Stimulated activated naive CD8-positive, alpha-beta T cell treated with anti-CD3 and anti-CD28 coated beads, Interleukin-15, Interleukin-2, amounts not matched to agents 100 ng/mL and 50 ng/mL, for 24 hours (primary cell): ENCODE measurements at regions not wholly inside any gene's neighbourhood (a gene's known extent, or its start where the extent isn't known, plus 50 kb on each side); places are given as distances from the start of the nearest gene placed in this dataset.

ENCODE experiments used
- H3K27ac Mint-ChIP-seq: one replicate; pipeline ENCODE4 v1.8.0; 2021; ENCODE audit warnings: mild to moderate bottlenecking, mixed read lengths
- H3K27me3 Mint-ChIP-seq: one replicate; pipeline ENCODE4 v1.8.0; 2021; ENCODE audit warnings: mixed read lengths
- H3K36me3 Mint-ChIP-seq: one replicate; pipeline ENCODE4 v1.8.0; 2021; ENCODE audit warnings: low read depth, mixed read lengths
- H3K4me1 Mint-ChIP-seq: one replicate; pipeline ENCODE4 v1.8.0; 2021; ENCODE audit warnings: low read depth, mixed read lengths
- H3K4me3 Mint-ChIP-seq: one replicate; pipeline ENCODE4 v1.8.0; 2021; ENCODE audit warnings: mild to moderate bottlenecking, mixed read lengths
- H3K9me3 Mint-ChIP-seq: one replicate; pipeline ENCODE4 v1.8.0; 2021; ENCODE audit warnings: mixed read lengths

GRCh38 chr4:27233531-27233930, 372.9 kb downstream of the STIM2 start:
- H3K4me1 Mint-ChIP-seq, result no peaks in the 10 kb centered on the region
- H3K27ac Mint-ChIP-seq, result no peak overlapping the region
- no peaks in the 10 kb centered on the region for H3K27me3 Mint-ChIP-seq
- H3K4me3 Mint-ChIP-seq, result no peak overlapping the region
- H3K9me3 Mint-ChIP-seq, result peaks cover 5% of the 10 kb centered on the region
- no peaks in the 10 kb centered on the region for H3K36me3 Mint-ChIP-seq

GRCh38 chr4:27234306-27234899, 373.8 kb downstream of the STIM2 start:
- Mint-ChIP-seq H3K27ac (no peak overlapping the region), H3K4me3 (no peak overlapping the region), H3K4me1 (no peaks in the 10 kb centered on the region), H3K27me3 (no peaks in the 10 kb centered on the region), H3K36me3 (no peaks in the 10 kb centered on the region), H3K9me3 (peaks cover 5% of the 10 kb centered on the region)

GRCh38 chr4:27239641-27240040, 379.0 kb downstream of the STIM2 start:
- Mint-ChIP-seq H3K4me3 (no peak overlapping the region), H3K9me3 (peaks cover 5% of the 10 kb centered on the region), H3K4me1 (no peaks in the 10 kb centered on the region), H3K27ac (no peak overlapping the region), H3K27me3 (no peaks in the 10 kb centered on the region), H3K36me3 (no peaks in the 10 kb centered on the region)

GRCh38 chr4:27242217-27242616, 381.6 kb downstream of the STIM2 start:
- Mint-ChIP-seq H3K27ac (no peak overlapping the region), H3K4me3 (no peak overlapping the region), H3K36me3 (no peaks in the 10 kb centered on the region), H3K27me3 (no peaks in the 10 kb centered on the region), H3K4me1 (no peaks in the 10 kb centered on the region), H3K9me3 (peaks cover 3% of the 10 kb centered on the region)

- H3K4me3 Mint-ChIP-seq, result no peak overlapping the region
- peaks cover 3% of the 10 kb centered on the region for H3K9me3 Mint-ChIP-seq
- no peaks in the 10 kb centered on the region for H3K27me3 Mint-ChIP-seq
- no peak overlapping the region for H3K27ac Mint-ChIP-seq
- no peaks in the 10 kb centered on the region for H3K4me1 Mint-ChIP-seq
- no peaks in the 10 kb centered on the region for H3K36me3 Mint-ChIP-seq
Observed at GRCh38 chr4:27245216-27245615, 384.6 kb downstream of the STIM2 start.

- Mint-ChIP-seq H3K36me3 (no peaks in the 10 kb centered on the region), H3K4me1 (no peaks in the 10 kb centered on the region), H3K9me3 (peaks cover 3% of the 10 kb centered on the region), H3K4me3 (no peak overlapping the region), H3K27me3 (no peaks in the 10 kb centered on the region), H3K27ac (no peak overlapping the region)
Observed at GRCh38 chr4:27248829-27249228, 388.2 kb downstream of the STIM2 start.

- H3K4me1 Mint-ChIP-seq, result no peaks in the 10 kb centered on the region
- H3K9me3 Mint-ChIP-seq, result no peaks in the 10 kb centered on the region
- no peaks in the 10 kb centered on the region for H3K36me3 Mint-ChIP-seq
- H3K27ac Mint-ChIP-seq, result no peak overlapping the region
- H3K4me3 Mint-ChIP-seq, result no peak overlapping the region
- H3K27me3 Mint-ChIP-seq, result no peaks in the 10 kb centered on the region
Observed at GRCh38 chr4:27251771-27252170, 391.1 kb downstream of the STIM2 start.

GRCh38 chr4:27267339-27267969, 406.8 kb downstream of the STIM2 start:
- no peak overlapping the region for H3K27ac Mint-ChIP-seq
- no peaks in the 10 kb centered on the region for H3K9me3 Mint-ChIP-seq
- no peak overlapping the region for H3K4me3 Mint-ChIP-seq
- H3K27me3 Mint-ChIP-seq, result no peaks in the 10 kb centered on the region
- H3K4me1 Mint-ChIP-seq, result no peaks in the 10 kb centered on the region
- H3K36me3 Mint-ChIP-seq, result no peaks in the 10 kb centered on the region

GRCh38 chr4:27267970-27268355, 407.3 kb downstream of the STIM2 start:
- no peaks in the 10 kb centered on the region for H3K9me3 Mint-ChIP-seq
- no peak overlapping the region for H3K27ac Mint-ChIP-seq
- H3K4me3 Mint-ChIP-seq, result no peak overlapping the region
- H3K4me1 Mint-ChIP-seq, result no peaks in the 10 kb centered on the region
- no peaks in the 10 kb centered on the region for H3K36me3 Mint-ChIP-seq
- H3K27me3 Mint-ChIP-seq, result no peaks in the 10 kb centered on the region

- H3K4me3 Mint-ChIP-seq, result no peak overlapping the region
- no peaks in the 10 kb centered on the region for H3K27me3 Mint-ChIP-seq
- no peaks in the 10 kb centered on the region for H3K36me3 Mint-ChIP-seq
Observed at GRCh38 chr4:27270435-27270834, 409.8 kb downstream of the STIM2 start.

GRCh38 chr4:27271555-27271954, 410.9 kb downstream of the STIM2 start:
- H3K27ac Mint-ChIP-seq, result no peak overlapping the region
- no peaks in the 10 kb centered on the region for H3K4me1 Mint-ChIP-seq
- no peaks in the 10 kb centered on the region for H3K27me3 Mint-ChIP-seq
- H3K4me3 Mint-ChIP-seq, result no peak overlapping the region
- no peaks in the 10 kb centered on the region for H3K9me3 Mint-ChIP-seq
- no peaks in the 10 kb centered on the region for H3K36me3 Mint-ChIP-seq

More at GRCh38 chr4:27270435-27270834, 409.8 kb downstream of the STIM2 start:
- no peak overlapping the region for H3K27ac Mint-ChIP-seq
- no peaks in the 10 kb centered on the region for H3K9me3 Mint-ChIP-seq
- no peaks in the 10 kb centered on the region for H3K4me1 Mint-ChIP-seq

GRCh38 chr4:27272217-27272616, 411.6 kb downstream of the STIM2 start:
- no peaks in the 10 kb centered on the region for H3K36me3 Mint-ChIP-seq

GRCh38 chr4:27276307-27277073, 415.8 kb downstream of the STIM2 start:
- H3K36me3 Mint-ChIP-seq, result no peaks in the 10 kb centered on the region
- H3K9me3 Mint-ChIP-seq, result peaks cover 7% of the 10 kb centered on the region
- no peaks in the 10 kb centered on the region for H3K4me1 Mint-ChIP-seq
- no peak overlapping the region for H3K27ac Mint-ChIP-seq
- H3K4me3 Mint-ChIP-seq, result no peak overlapping the region
- H3K27me3 Mint-ChIP-seq, result no peaks in the 10 kb centered on the region

More at GRCh38 chr4:27272217-27272616, 411.6 kb downstream of the STIM2 start:
- H3K4me1 Mint-ChIP-seq, result no peaks in the 10 kb centered on the region
- H3K9me3 Mint-ChIP-seq, result no peaks in the 10 kb centered on the region
- no peak overlapping the region for H3K27ac Mint-ChIP-seq
- no peak overlapping the region for H3K4me3 Mint-ChIP-seq
- H3K27me3 Mint-ChIP-seq, result no peaks in the 10 kb centered on the region

GRCh38 chr4:27278615-27279375, 418.2 kb downstream of the STIM2 start:
- Mint-ChIP-seq H3K27ac (no peak overlapping the region), H3K36me3 (no peaks in the 10 kb centered on the region), H3K9me3 (peaks cover 7% of the 10 kb centered on the region), H3K27me3 (no peaks in the 10 kb centered on the region), H3K4me3 (no peak overlapping the region), H3K4me1 (no peaks in the 10 kb centered on the region)

GRCh38 chr4:27288496-27288895, 427.9 kb downstream of the STIM2 start:
- H3K4me3 Mint-ChIP-seq, result no peak overlapping the region
- H3K36me3 Mint-ChIP-seq, result no peaks in the 10 kb centered on the region
- no peaks in the 10 kb centered on the region for H3K4me1 Mint-ChIP-seq
- H3K27ac Mint-ChIP-seq, result no peak overlapping the region
- H3K27me3 Mint-ChIP-seq, result no peaks in the 10 kb centered on the region
- no peaks in the 10 kb centered on the region for H3K9me3 Mint-ChIP-seq
